ENCODE measurements at regions not wholly inside any gene's neighbourhood (a gene's known extent, or its start where the extent isn't known, plus 50 kb on each side); places are given as distances from the start of the nearest gene placed in this dataset.
"Not testable (repeated sequence)": the region's sequence is repeated elsewhere in the genome, so short reads cannot be mapped to it uniquely, and the experiment has no call there.

GRCh38 chr7:121498816-121499215 lies 102.7 kb upstream of the FAM3C start:
- no peak overlapping the region for H3K27ac ChIP-seq (replicated peaks)
- DNase-seq (ENCODE audit: low read depth in 1 of 2, low spot score in 1 of 2), result no peak
- H3K4me3 ChIP-seq (replicated peaks; ENCODE audit: insufficient read depth, low read length), result no peak overlapping the region
- no peaks in the 10 kb centered on the region for H3K27me3 ChIP-seq (ENCODE audit: insufficient read depth, poor library complexity, severe bottlenecking)
- no peak for TF ChIP-seq SPI1 (IDR thresholded peaks at IDR 0.05; ENCODE audit: borderline replicate concordance, low read depth)
- TF ChIP-seq POLR2AphosphoS5 (IDR thresholded peaks at IDR 0.05; ENCODE audit: low read depth), result no peak
- TF ChIP-seq CTCF (IDR thresholded peaks at IDR 0.05; ENCODE audit: insufficient read depth, low read length), result no peak

DNA sequence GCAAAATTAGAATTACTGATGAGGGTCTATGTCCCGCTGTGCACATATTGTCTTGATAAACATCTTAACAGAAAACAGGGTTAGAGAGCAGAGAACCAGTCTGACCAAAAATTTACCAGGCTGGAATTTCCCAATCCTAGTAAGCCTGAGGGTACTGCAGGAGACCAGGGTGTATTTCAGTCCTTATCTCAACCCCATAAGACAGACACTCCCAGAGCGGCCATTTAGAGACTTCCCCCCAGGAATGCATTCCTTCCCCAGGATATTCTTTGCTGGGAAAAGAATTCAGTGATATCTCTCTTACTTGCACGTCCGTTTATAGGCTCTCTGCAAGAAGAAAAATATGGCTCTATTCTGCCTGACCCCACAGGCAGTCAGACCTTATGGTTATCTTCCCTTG lies 101.4 kb upstream of the FAM3C start:
- not testable (repeated sequence) for H3K4me3 ChIP-seq (replicated peaks; ENCODE audit: insufficient read depth, low read length); DNase-seq (ENCODE audit: low read depth in 1 of 2, low spot score in 1 of 2); H3K27ac ChIP-seq (replicated peaks); H3K27me3 ChIP-seq (ENCODE audit: insufficient read depth, poor library complexity, severe bottlenecking)

GRCh38 chr7:121494516-121494915 lies 98.4 kb upstream of the FAM3C start:
- no peak overlapping the region for H3K27ac ChIP-seq (replicated peaks)
- TF ChIP-seq SPI1 (IDR thresholded peaks at IDR 0.05; ENCODE audit: borderline replicate concordance, low read depth) (no peak), REST (IDR thresholded peaks at IDR 0.05; ENCODE audit: insufficient replicate concordance, low read depth) (no peak), POLR2AphosphoS5 (IDR thresholded peaks at IDR 0.05; ENCODE audit: low read depth) (no peak), GABPA (IDR thresholded peaks at IDR 0.05; ENCODE audit: low read depth) (no peak), CTCF (IDR thresholded peaks at IDR 0.05; ENCODE audit: insufficient read depth, low read length) (no peak)

DNA sequence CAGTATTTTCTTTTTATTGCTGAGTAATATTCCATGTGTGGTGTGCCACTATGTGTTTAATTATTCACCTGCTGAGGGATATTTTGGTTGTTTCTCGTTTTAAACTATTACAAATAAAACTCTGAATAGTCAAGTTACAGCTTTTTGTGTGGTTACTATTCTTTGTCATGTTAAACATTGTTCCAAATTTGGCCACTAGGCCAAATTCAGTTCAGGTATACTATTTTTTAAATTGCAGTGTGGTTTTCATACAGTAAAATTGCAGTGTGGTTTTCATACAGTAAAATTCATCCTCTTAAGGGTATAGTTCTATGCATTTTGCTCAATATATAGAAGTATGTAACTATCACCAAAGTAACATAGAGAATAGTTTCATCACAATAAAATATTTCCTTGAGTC lies 97.4 kb upstream of the FAM3C start:
- Histone ChIP-seq H3K27ac (replicated peaks) (no peak overlapping the region), H3K4me3 (replicated peaks; ENCODE audit: insufficient read depth, low read length) (no peak overlapping the region), H3K27me3 (ENCODE audit: insufficient read depth, poor library complexity, severe bottlenecking) (no peaks in the 10 kb centered on the region)
- TF ChIP-seq POLR2AphosphoS5 (IDR thresholded peaks at IDR 0.05; ENCODE audit: low read depth) (no peak), GABPA (IDR thresholded peaks at IDR 0.05; ENCODE audit: low read depth) (no peak), REST (IDR thresholded peaks at IDR 0.05; ENCODE audit: insufficient replicate concordance, low read depth) (no peak), SPI1 (IDR thresholded peaks at IDR 0.05; ENCODE audit: borderline replicate concordance, low read depth) (no peak), CTCF (IDR thresholded peaks at IDR 0.05; ENCODE audit: insufficient read depth, low read length) (no peak)
- DNase-seq (ENCODE audit: low read depth in 1 of 2, low spot score in 1 of 2), result no peak

More at GRCh38 chr7:121494516-121494915, 98.4 kb upstream of the FAM3C start:
- Histone ChIP-seq H3K27me3 (ENCODE audit: insufficient read depth, poor library complexity, severe bottlenecking) (no peaks in the 10 kb centered on the region), H3K4me3 (replicated peaks; ENCODE audit: insufficient read depth, low read length) (no peak overlapping the region)
- DNase-seq (ENCODE audit: low read depth in 1 of 2, low spot score in 1 of 2), result no peak
